Panc1 (cell line): ENCODE measurements at regions not wholly inside any gene's neighbourhood (a gene's known extent, or its start where the extent isn't known, plus 50 kb on each side); places are given as distances from the start of the nearest gene placed in this dataset.

Source experiments
- ATAC-seq: fragments of 200-7000 bp; cut with Tn5 transposase; 2 replicates; pipeline ENCODE4 v1.9.1; 2020; ENCODE audit warnings: mild to moderate bottlenecking, moderate library complexity
- BruUV-seq: library from RNA; stranded (reverse); fragments of 400-500 nt; replicated peaks from 2 replicates; lab custom pipeline; 2021; lab: Mats Ljungman, UMichigan
- CTCF ChIA-PET: fragments of 300-600 bp; sonication (Branson Sonifier 250); formaldehyde crosslinking; loops from one replicate; lab custom pipeline; 2022; ENCODE audit warnings: antibody characterized with exemption; lab: Charles Lee
- POLR2A ChIA-PET: fragments of 300-600 bp; sonication (Branson Sonifier 250); formaldehyde crosslinking; loops from one replicate; lab custom pipeline; 2022; ENCODE audit warnings: antibody characterized with exemption; lab: Charles Lee
- DNase-seq: peaks from one replicate; pipeline ENCODE4 v3.0.0-alpha.2; 2010; ENCODE audit warnings: low read depth, low spot score
- H3K27ac ChIP-seq: 2 replicates; pipeline ENCODE4 v1.5.1; 2011; ENCODE audit warnings: mild to moderate bottlenecking, low read length, inconsistent platforms
- H3K27me3 ChIP-seq: fragments of 200-500 bp; sonication (Bioruptor generic); 2 replicates; pipeline ENCODE4 v1.6.0; 2014; ENCODE audit warnings: low read length, inconsistent platforms; ENCODE audit not compliant: control insufficient read depth, insufficient read depth
- H3K36me3 ChIP-seq: fragments of 200-500 bp; sonication (Bioruptor generic); 2 replicates; pipeline ENCODE4 v1.5.1; 2014; ENCODE audit warnings: inconsistent platforms, mild to moderate bottlenecking, low read length, moderate library complexity; ENCODE audit not compliant: control insufficient read depth, insufficient read depth
- H3K4me1 ChIP-seq: 2 replicates; pipeline ENCODE4 v1.5.1; 2011; ENCODE audit warnings: inconsistent platforms, mild to moderate bottlenecking, low read length, moderate library complexity; ENCODE audit not compliant: control insufficient read depth, insufficient read depth
- H3K4me3 ChIP-seq, 2 experiments: 2 replicates each; pipeline ENCODE4 v1.5.1; 2011 to 2012; ENCODE audit warnings: low read depth in 2 of 2, low read length in 2 of 2, mild to moderate bottlenecking in 2 of 2, inconsistent platforms in 1 of 2, moderate library complexity in 1 of 2
- H3K9me3 ChIP-seq: fragments of 200-500 bp; sonication (Bioruptor generic); 2 replicates; pipeline ENCODE4 v1.5.1; 2014; ENCODE audit warnings: low read depth, mild to moderate bottlenecking, inconsistent platforms, low read length, moderate library complexity; ENCODE audit not compliant: control insufficient read depth, insufficient read depth
- POLR2AphosphoS5 ChIP-seq: IDR thresholded peaks from 2 replicates; pipeline ENCODE4 v1.6.1; 2012; ENCODE audit warnings: mild to moderate bottlenecking, low read depth, low read length, moderate library complexity
- SIN3A ChIP-seq: IDR thresholded peaks from 2 replicates; pipeline ENCODE4 v1.6.1; 2012; ENCODE audit warnings: low read depth, mild to moderate bottlenecking, low read length, moderate library complexity, borderline replicate concordance; ENCODE audit not compliant: insufficient read depth
- TCF7L2 ChIP-seq: IDR thresholded peaks from 2 replicates; pipeline ENCODE4 v1.6.1; 2011; ENCODE audit warnings: mild to moderate bottlenecking, low read depth, low read length, inconsistent platforms
- in situ Hi-C: cut with HindIII; loops from 2 replicates; pipeline ENCODE4 v1.10.0; 2016; ENCODE audit warnings: low sequenced_read_pairs, low pct_unique_long_range_greater_than_20kb
- intact Hi-C: fragments of 100-400 bp; cut with micrococcal nuclease; formaldehyde crosslinking; loops from one replicate; pipeline ENCODE4 v1.10.0; 2022; ENCODE audit not compliant: unreplicated experiment
- TF ChIP-seq, protein P1 (sequence below): fragments of 450-650 bp; IDR thresholded peaks from 2 replicates; pipeline ENCODE4 v1.5.1; 2017; ENCODE audit warnings: mild to moderate bottlenecking
- TF ChIP-seq, protein P2 (sequence below), 2 experiments: IDR thresholded peaks; 2 replicates each; pipeline ENCODE4 v1.6.1; 2011 to 2012; ENCODE audit warnings: low read depth in 2 of 2, control low read depth in 1 of 2, low read length in 1 of 2, mild to moderate bottlenecking in 1 of 2, moderate library complexity in 1 of 2; ENCODE audit not compliant: insufficient read depth in 1 of 2

DNA sequence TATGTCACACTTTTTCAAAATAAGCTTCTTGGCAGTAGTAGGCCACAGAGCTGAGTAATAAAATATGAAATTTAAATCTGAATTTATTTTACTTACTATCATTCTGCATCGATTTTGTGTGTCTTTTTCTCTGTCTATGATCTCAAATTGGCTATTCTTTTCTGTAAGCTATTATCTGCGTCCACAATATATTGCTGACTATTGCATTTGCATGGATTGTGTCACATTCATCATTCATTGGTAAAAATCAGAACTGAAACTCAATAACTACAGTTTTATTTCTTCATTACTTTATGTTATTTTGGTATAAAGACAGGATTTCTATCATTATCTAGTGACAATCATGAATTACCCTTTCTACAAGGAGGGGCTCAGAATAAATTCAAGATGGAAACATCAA, 154.8 kb upstream of the AGR3 start:
- Histone ChIP-seq H3K27me3 (no peaks in the 10 kb centered on the region), H3K36me3 (no peaks in the 10 kb centered on the region), H3K9me3 (no peaks in the 10 kb centered on the region), H3K4me1 (no peaks in the 10 kb centered on the region; the same call in 1 of the 2 replicates), H3K27ac (no peak overlapping the region), H3K4me3 (no peak overlapping the region)
- no TSS peak for BruUV-seq
- ATAC-seq (no peak), DNase-seq (no peak)
- intact Hi-C loops (no loop called here), in situ Hi-C loops (no loop called here)
- CTCF ChIA-PET: no interaction called here
- POLR2A ChIA-PET: interaction anchor here (0.6 to 0.8 kb wide), 2 partner anchors 58 to 355 kb away, joined by 3 to 4 read pairs; no protein-coding TSS in a partner anchor
- TF ChIP-seq, protein P1, sequence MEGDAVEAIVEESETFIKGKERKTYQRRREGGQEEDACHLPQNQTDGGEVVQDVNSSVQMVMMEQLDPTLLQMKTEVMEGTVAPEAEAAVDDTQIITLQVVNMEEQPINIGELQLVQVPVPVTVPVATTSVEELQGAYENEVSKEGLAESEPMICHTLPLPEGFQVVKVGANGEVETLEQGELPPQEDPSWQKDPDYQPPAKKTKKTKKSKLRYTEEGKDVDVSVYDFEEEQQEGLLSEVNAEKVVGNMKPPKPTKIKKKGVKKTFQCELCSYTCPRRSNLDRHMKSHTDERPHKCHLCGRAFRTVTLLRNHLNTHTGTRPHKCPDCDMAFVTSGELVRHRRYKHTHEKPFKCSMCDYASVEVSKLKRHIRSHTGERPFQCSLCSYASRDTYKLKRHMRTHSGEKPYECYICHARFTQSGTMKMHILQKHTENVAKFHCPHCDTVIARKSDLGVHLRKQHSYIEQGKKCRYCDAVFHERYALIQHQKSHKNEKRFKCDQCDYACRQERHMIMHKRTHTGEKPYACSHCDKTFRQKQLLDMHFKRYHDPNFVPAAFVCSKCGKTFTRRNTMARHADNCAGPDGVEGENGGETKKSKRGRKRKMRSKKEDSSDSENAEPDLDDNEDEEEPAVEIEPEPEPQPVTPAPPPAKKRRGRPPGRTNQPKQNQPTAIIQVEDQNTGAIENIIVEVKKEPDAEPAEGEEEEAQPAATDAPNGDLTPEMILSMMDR: no peak
- TF ChIP-seq POLR2AphosphoS5: no peak
- TF ChIP-seq TCF7L2: no peak
- TF ChIP-seq, protein P2, sequence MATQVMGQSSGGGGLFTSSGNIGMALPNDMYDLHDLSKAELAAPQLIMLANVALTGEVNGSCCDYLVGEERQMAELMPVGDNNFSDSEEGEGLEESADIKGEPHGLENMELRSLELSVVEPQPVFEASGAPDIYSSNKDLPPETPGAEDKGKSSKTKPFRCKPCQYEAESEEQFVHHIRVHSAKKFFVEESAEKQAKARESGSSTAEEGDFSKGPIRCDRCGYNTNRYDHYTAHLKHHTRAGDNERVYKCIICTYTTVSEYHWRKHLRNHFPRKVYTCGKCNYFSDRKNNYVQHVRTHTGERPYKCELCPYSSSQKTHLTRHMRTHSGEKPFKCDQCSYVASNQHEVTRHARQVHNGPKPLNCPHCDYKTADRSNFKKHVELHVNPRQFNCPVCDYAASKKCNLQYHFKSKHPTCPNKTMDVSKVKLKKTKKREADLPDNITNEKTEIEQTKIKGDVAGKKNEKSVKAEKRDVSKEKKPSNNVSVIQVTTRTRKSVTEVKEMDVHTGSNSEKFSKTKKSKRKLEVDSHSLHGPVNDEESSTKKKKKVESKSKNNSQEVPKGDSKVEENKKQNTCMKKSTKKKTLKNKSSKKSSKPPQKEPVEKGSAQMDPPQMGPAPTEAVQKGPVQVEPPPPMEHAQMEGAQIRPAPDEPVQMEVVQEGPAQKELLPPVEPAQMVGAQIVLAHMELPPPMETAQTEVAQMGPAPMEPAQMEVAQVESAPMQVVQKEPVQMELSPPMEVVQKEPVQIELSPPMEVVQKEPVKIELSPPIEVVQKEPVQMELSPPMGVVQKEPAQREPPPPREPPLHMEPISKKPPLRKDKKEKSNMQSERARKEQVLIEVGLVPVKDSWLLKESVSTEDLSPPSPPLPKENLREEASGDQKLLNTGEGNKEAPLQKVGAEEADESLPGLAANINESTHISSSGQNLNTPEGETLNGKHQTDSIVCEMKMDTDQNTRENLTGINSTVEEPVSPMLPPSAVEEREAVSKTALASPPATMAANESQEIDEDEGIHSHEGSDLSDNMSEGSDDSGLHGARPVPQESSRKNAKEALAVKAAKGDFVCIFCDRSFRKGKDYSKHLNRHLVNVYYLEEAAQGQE (IDR thresholded peaks at IDR 0.05; ENCODE audit: insufficient read depth in 1 of 2, low read depth in 2 of 2, low read length in 1 of 2): no peak
- no peak for TF ChIP-seq SIN3A

DNA sequence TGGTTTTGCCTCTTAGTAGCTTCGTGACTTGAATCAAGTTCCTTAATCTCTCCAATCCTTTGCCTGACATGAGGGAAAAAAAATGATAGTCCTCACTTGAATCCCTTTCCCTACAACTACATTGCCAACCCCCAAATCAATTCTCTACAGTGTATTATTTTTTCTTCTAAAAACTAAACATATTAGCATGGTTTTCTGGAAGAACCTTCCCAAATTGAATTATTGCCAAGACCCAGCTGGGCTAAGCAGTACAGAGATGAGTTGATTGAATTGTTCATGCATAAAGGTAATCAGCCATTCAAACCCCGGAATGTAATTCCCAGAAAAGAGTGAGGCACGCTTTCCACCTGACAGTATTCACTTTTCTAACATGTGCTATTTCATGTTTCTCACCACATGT, 155.6 kb upstream of the AGR3 start:
- ChIA-PET CTCF (no interaction called here), POLR2A (no interaction called here)
- no peak for DNase-seq
- BruUV-seq: no TSS peak
- Histone ChIP-seq H3K27ac (no peak overlapping the region), H3K4me3 (no peak overlapping the region), H3K36me3 (no peaks in the 10 kb centered on the region), H3K4me1 (peaks cover 7% of the 10 kb centered on the region), H3K27me3 (no peaks in the 10 kb centered on the region), H3K9me3 (no peaks in the 10 kb centered on the region)
- ATAC-seq: no peak
- in situ Hi-C loops (no loop called here), intact Hi-C loops (no loop called here)
- TF ChIP-seq POLR2AphosphoS5: no peak
- TF ChIP-seq SIN3A: no peak
- TF ChIP-seq, protein P2 (IDR thresholded peaks at IDR 0.05; ENCODE audit: insufficient read depth in 1 of 2, low read depth in 2 of 2, low read length in 1 of 2): no peak
- TF ChIP-seq, protein P1: no peak
- no peak for TF ChIP-seq TCF7L2
